Stimulated activated CD4-positive, alpha-beta T cell treated with anti-CD3 and anti-CD28 coated beads, Interleukin-1b, Interleukin-23, amount 100 ng/mL, for 48 hours (primary cell): ENCODE measurements at regions not wholly inside any gene's neighbourhood (a gene's known extent, or its start where the extent isn't known, plus 50 kb on each side); places are given as distances from the start of the nearest gene placed in this dataset.
A peak's percentile ranks its signal among the peaks of the same experiment; 100 is the strongest.

ENCODE experiments used
- DNase-seq: peaks from one replicate; pipeline ENCODE4 v3.0.0-alpha.2; 2020

- DNase-seq, result no peak
Measured at GRCh38 chr6:104613416-104614001, 246.2 kb downstream of the HACE1 start.

- no peak for DNase-seq
Measured at GRCh38 chr6:104612541-104612940, 247.2 kb downstream of the HACE1 start.

GRCh38 chr6:104608101-104608500, 251.6 kb downstream of the HACE1 start:
- DNase-seq, result no peak

DNA sequence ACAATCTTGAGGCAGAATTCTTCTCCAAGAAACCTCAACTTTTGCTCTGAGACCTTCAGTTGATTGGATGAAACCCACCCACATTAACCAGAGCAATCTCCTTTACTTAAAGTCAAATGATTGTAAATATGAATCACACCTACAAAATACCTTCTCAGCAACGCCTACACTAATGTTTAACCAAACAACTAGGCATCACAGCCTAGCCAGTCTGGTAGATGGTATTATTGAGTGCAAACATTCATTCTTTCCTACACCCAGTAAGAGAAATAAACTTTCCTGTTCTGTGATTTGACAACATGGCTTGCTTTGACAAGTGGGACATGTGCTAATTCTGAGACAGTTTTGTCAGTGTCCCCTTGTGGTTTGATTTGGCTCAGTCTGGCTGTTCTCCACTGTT, 252.2 kb downstream of the HACE1 start:
- DNase-seq, result no peak

- DNase-seq, result no peak
Measured at GRCh38 chr6:104606361-104606760, 253.4 kb downstream of the HACE1 start.

- DNase-seq, result no peak
Measured at GRCh38 chr6:104604685-104605084, 255.0 kb downstream of the HACE1 start.

- peak; percentile 5 for DNase-seq
Measured at GRCh38 chr6:104603108-104603745, 256.5 kb downstream of the HACE1 start.

GRCh38 chr6:104601721-104602120, 258.0 kb downstream of the HACE1 start:
- no peak for DNase-seq

DNA sequence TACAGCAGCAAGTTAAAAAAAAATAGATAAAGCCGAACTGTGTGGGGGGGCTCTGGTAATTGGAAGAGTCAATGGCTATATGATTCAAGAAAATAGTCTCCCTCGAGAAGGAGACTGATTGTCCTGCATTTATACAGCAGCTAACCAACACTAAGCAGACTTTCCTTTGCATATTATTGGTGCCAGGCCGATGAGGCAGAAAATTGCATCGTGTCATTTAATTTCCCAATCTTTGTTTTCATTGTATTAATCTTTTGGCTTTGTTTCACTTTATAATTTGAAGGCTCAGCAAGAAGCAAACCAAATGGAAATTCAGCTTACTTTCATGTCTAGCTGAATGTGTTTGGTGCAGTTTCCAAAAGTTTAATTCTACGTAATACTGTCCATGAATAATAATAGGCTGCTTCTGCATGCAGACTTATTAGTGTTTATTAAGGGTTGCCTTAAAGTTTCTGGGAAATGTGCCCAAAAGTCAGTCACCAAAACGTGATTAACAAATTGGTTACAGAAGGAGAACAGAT, 258.5 kb downstream of the HACE1 start:
- no peak for DNase-seq

DNA sequence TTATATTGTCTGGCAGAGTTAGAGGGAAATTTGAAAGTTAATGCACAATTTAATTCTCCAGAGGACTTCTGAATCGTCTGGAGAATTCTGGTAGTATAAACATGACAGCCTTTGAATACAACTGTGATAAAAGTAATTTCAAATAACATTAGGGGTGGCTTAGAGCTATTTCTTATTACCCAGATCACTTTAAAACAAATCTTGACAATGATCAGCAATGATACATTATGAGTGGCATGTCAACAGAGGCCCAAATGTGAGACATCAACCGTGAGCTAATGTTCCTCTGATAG, 259.1 kb downstream of the HACE1 start:
- no peak for DNase-seq

- no peak for DNase-seq
Measured at GRCh38 chr6:104599821-104600638, 259.7 kb downstream of the HACE1 start.

- no peak for DNase-seq
Measured at GRCh38 chr6:104597541-104598050, 262.1 kb downstream of the HACE1 start.

DNA sequence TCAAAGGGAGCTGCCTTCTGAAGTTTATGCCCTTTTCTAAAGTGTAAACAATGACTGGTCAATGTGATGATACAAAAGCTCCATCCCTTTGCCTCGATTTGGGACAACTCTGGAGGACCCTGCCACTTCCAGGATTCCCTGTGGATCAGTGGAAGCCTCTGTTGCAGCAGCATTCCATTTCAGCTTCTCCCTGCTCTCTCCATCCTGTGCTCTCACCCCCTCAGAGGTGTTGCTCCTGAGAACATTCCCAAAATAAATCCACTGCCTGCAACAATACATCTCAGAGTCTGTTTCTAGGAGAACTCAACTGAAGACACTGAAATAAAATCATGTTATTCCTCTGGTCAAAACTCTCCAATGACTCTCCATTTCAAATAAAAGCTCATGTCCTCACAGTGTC, 263.6 kb downstream of the HACE1 start:
- no peak for DNase-seq

GRCh38 chr6:104595311-104595820, 264.4 kb downstream of the HACE1 start:
- DNase-seq, result no peak

- DNase-seq, result no peak
Measured at GRCh38 chr6:104591573-104592334, 268.0 kb downstream of the HACE1 start.

DNA sequence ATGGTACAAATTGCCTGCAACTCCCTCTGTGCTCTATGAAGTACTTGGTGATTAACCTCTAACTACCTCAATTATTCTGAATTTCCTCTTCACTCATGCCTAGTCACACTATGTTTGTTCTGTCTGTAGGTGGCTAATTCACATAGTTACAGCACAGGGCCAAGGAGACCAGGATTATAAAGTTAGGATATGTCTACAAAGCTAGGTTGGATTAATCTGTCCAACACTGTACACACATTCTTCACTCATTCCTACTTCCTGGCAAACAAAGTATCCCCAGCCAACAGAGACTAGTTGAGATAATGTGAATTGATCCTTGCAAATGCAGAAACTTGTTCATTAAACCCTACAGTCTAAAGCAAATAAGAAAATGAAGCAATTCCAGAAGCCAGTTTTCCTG, 269.8 kb downstream of the HACE1 start:
- DNase-seq, result no peak

DNA sequence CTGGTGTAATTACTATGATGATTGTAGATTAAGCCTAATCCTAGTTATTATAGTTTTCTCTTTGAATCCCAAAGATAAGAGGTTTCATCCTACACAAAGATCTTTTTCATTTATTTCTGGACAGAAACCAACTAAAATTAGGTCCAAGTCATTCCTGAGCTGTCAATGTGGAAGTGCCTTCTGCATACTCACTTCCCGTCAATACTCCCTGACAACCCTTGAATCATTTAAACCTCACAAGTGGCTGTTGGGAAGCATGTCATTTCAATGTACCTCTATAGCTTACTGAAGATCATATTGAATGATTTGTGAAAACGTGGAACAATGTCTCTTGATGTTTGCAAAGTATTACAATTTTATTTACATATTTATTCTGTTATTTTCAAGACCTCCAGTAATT, 274.1 kb downstream of the HACE1 start:
- DNase-seq, result no peak

DNA sequence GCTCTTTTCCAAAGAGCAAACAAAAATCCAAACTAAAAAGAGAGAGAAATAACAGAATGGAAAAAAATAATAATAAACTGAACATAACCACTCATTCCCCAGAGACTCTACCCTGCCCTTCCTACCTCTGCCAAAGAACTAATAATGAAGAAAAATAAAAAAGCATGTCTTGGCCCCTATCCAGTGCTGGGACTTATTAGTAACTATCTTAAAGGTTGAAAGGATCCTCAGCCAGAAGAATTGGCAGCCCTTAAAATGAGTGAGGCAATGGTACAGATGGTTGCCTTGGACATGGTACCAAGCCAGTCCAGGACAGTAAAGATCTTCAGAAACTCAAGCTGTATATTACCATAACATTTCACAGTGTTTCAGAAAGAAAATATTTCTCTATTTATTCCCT, 279.3 kb downstream of the HACE1 start:
- no peak for DNase-seq

DNA sequence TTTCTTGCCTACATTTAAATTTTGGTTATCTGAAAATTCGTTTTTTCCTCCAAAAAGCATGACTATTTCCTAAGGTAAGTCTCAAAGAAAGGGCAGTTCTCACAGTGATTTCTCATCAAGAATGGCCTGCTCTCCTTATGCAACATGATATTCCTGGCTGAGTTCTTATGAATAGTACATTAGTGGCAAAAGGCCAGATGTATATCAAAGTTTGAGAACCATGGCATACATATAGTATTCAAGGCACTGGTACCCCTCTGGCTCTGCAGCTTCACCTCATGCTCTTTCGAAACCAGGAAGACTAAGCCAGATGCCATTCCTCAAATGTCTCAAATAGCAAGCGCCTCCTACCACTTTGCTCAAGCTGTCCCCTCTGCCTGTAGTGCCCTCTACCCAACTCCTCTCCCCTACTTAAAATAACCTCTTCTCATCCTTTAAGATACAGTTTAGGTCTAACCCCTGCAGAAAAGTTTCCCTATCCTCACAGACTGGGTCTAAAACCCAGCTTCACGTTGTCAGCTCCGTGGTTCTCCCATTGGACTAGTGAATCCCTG, 280.3 kb downstream of the HACE1 start:
- no peak for DNase-seq

DNA sequence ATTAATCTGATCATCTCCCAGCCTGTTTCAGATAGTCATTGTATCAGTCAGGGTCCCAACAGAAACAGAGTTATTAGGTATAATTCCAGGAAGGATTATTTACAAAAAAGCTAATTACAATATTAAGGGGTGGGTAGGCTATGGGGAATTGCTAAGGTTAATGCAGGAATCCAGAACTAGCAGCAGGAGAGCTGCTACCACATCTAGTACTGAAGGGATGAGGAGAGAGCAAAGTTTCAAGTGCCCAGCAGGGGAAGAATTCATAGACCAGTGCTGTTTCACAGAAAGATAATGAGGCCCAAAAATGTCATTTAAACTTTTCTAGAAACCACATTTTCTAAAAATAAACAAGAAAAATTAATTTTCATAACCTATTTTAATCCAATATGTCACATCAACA, 284.2 kb downstream of the HACE1 start:
- DNase-seq, result no peak

DNA sequence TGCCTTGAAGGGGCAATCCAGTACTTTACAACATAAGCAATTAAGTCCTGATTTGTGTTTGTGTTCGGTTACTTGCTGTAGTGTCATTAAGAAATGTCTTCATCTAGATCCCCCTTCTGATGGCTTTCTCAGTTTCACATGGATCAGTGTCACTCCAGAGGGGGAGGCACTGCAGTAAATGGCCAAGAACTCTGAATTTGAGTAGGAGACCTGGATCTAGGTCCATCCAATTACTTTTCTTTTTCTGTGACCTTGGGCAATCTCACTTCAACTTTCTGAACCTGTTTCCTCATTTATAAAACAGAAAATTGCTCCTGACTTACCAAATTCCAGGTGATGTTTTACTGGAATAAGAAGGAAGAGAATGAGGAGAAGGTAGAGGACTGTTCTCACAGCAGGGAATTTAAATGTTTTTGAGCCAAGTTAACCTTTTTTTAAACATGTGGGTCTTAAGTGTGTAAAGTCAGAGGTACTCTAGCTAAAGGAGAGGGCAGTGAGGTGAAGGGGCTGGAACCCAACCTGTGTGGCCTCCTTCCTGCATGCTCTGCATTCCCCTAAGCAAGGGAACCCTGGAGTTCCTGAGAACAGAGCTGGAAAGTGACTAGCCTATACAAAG, 285.5 kb downstream of the HACE1 start:
- no peak for DNase-seq

- DNase-seq, result no peak
Measured at GRCh38 chr6:104573350-104573749, 286.4 kb downstream of the HACE1 start.
